ENCODE measurements at regions not wholly inside any gene's neighbourhood (a gene's known extent, or its start where the extent isn't known, plus 50 kb on each side); places are given as distances from the start of the nearest gene placed in this dataset.

- Histone ChIP-seq H2AK5ac (ENCODE audit: low read length) (no peak overlapping the region), H3K4me3 (ENCODE audit: low read length) (no peak overlapping the region), H4K5ac (ENCODE audit: low read length) (no peak overlapping the region), H4K8ac (ENCODE audit: low read depth, low read length) (no peak overlapping the region), H3K56ac (ENCODE audit: low read length) (no peak overlapping the region), H3K4me1 (ENCODE audit: control insufficient read depth, low read depth, low read length) (no peaks in the 10 kb centered on the region), H2BK15ac (replicated peaks; ENCODE audit: low read depth) (no peak overlapping the region), H3K18ac (ENCODE audit: low read length) (no peak overlapping the region), H2BK120ac (ENCODE audit: low read depth, low read length) (no peak overlapping the region), H3K79me2 (ENCODE audit: control insufficient read depth, insufficient read depth, low read length) (no peaks in the 10 kb centered on the region), H3K79me1 (ENCODE audit: low read length) (no peaks in the 10 kb centered on the region), H3K36me3 (ENCODE audit: control insufficient read depth, insufficient read depth, low read length) (no peaks in the 10 kb centered on the region), H3K27ac (ENCODE audit: low read depth, low read length) (no peak overlapping the region), H3K23ac (ENCODE audit: low read length) (no peak overlapping the region), H3K27me3 (ENCODE audit: insufficient read depth, low read length, poor library complexity) (no peaks in the 10 kb centered on the region), H2BK5ac (ENCODE audit: low read length) (no peak overlapping the region), H3K4ac (ENCODE audit: low read depth, low read length) (no peak overlapping the region), H3K4me2 (ENCODE audit: low read length) (no peak overlapping the region), H3K9ac (ENCODE audit: low read length) (no peak overlapping the region)
- DNase-seq = no peak
- WGBS (ENCODE audit: extremely low coverage, insufficient coverage, low lambda C conversion rate) = no CpG with 5 or more reads among the region's 2 CpGs
Measured at GRCh38 chr15:95946241-95946640, 384.3 kb upstream of the NR2F2 start.

GRCh38 chr15:95946926-95947325 is 383.6 kb upstream of the NR2F2 start:
- Histone ChIP-seq H3K4me3 (ENCODE audit: low read length) (no peak overlapping the region), H4K5ac (ENCODE audit: low read length) (no peak overlapping the region), H3K56ac (ENCODE audit: low read length) (no peak overlapping the region), H3K27me3 (ENCODE audit: insufficient read depth, low read length, poor library complexity) (no peaks in the 10 kb centered on the region), H3K27ac (ENCODE audit: low read depth, low read length) (no peak overlapping the region), H3K9ac (ENCODE audit: low read length) (no peak overlapping the region), H3K4ac (ENCODE audit: low read depth, low read length) (no peak overlapping the region), H3K36me3 (ENCODE audit: control insufficient read depth, insufficient read depth, low read length) (no peaks in the 10 kb centered on the region), H3K23ac (ENCODE audit: low read length) (no peak overlapping the region), H2BK120ac (ENCODE audit: low read depth, low read length) (no peak overlapping the region), H3K18ac (ENCODE audit: low read length) (no peak overlapping the region), H3K79me2 (ENCODE audit: control insufficient read depth, insufficient read depth, low read length) (no peaks in the 10 kb centered on the region), H3K4me2 (ENCODE audit: low read length) (no peak overlapping the region), H4K8ac (ENCODE audit: low read depth, low read length) (no peak overlapping the region), H3K79me1 (ENCODE audit: low read length) (no peaks in the 10 kb centered on the region), H2BK15ac (replicated peaks; ENCODE audit: low read depth) (no peak overlapping the region), H2BK5ac (ENCODE audit: low read length) (no peak overlapping the region), H3K4me1 (ENCODE audit: control insufficient read depth, low read depth, low read length) (no peaks in the 10 kb centered on the region), H2AK5ac (ENCODE audit: low read length) (no peak overlapping the region)
- DNase-seq = no peak
- no CpG with 5 or more reads among the region's 2 CpGs for WGBS (ENCODE audit: extremely low coverage, insufficient coverage, low lambda C conversion rate)

- H2AK5ac ChIP-seq (ENCODE audit: low read length) = no peak overlapping the region
- H3K4me2 ChIP-seq (ENCODE audit: low read length) = no peak overlapping the region
- H2BK5ac ChIP-seq (ENCODE audit: low read length) = no peak overlapping the region
- DNase-seq = no peak
- H2BK120ac ChIP-seq (ENCODE audit: low read depth, low read length) = no peak overlapping the region
- no peak overlapping the region for H4K8ac ChIP-seq (ENCODE audit: low read depth, low read length)
- H3K79me1 ChIP-seq (ENCODE audit: low read length) = no peaks in the 10 kb centered on the region
- no peak overlapping the region for H3K9ac ChIP-seq (ENCODE audit: low read length)
- WGBS (ENCODE audit: extremely low coverage, insufficient coverage, low lambda C conversion rate) = no CpG with 5 or more reads among the region's 8 CpGs
- no peak overlapping the region for H3K4ac ChIP-seq (ENCODE audit: low read depth, low read length)
- no peak overlapping the region for H3K18ac ChIP-seq (ENCODE audit: low read length)
- H3K27me3 ChIP-seq (ENCODE audit: insufficient read depth, low read length, poor library complexity) = no peaks in the 10 kb centered on the region
- no peak overlapping the region for H3K4me3 ChIP-seq (ENCODE audit: low read length)
- H4K5ac ChIP-seq (ENCODE audit: low read length) = no peak overlapping the region
- no peaks in the 10 kb centered on the region for H3K79me2 ChIP-seq (ENCODE audit: control insufficient read depth, insufficient read depth, low read length)
- H3K36me3 ChIP-seq (ENCODE audit: control insufficient read depth, insufficient read depth, low read length) = no peaks in the 10 kb centered on the region
- no peak overlapping the region for H3K27ac ChIP-seq (ENCODE audit: low read depth, low read length)
- no peak overlapping the region for H3K56ac ChIP-seq (ENCODE audit: low read length)
- no peaks in the 10 kb centered on the region for H3K4me1 ChIP-seq (ENCODE audit: control insufficient read depth, low read depth, low read length)
- H3K23ac ChIP-seq (ENCODE audit: low read length) = no peak overlapping the region
- no peak overlapping the region for H2BK15ac ChIP-seq (replicated peaks; ENCODE audit: low read depth)
Measured at GRCh38 chr15:95948411-95948810, 382.1 kb upstream of the NR2F2 start.

- H3K79me1 ChIP-seq (ENCODE audit: low read length) = no peaks in the 10 kb centered on the region
- DNase-seq = no peak
- H3K4me2 ChIP-seq (ENCODE audit: low read length) = no peak overlapping the region
- no peak overlapping the region for H3K18ac ChIP-seq (ENCODE audit: low read length)
- no peaks in the 10 kb centered on the region for H3K36me3 ChIP-seq (ENCODE audit: control insufficient read depth, insufficient read depth, low read length)
- no peaks in the 10 kb centered on the region for H3K79me2 ChIP-seq (ENCODE audit: control insufficient read depth, insufficient read depth, low read length)
- no peak overlapping the region for H3K9ac ChIP-seq (ENCODE audit: low read length)
- no peak overlapping the region for H3K4me3 ChIP-seq (ENCODE audit: low read length)
- no CpG with 5 or more reads among the region's 4 CpGs for WGBS (ENCODE audit: extremely low coverage, insufficient coverage, low lambda C conversion rate)
- H2BK15ac ChIP-seq (replicated peaks; ENCODE audit: low read depth) = no peak overlapping the region
- H2BK120ac ChIP-seq (ENCODE audit: low read depth, low read length) = no peak overlapping the region
- H3K56ac ChIP-seq (ENCODE audit: low read length) = no peak overlapping the region
- H2AK5ac ChIP-seq (ENCODE audit: low read length) = no peak overlapping the region
- no peak overlapping the region for H4K5ac ChIP-seq (ENCODE audit: low read length)
- H2BK5ac ChIP-seq (ENCODE audit: low read length) = no peak overlapping the region
- H3K27ac ChIP-seq (ENCODE audit: low read depth, low read length) = no peak overlapping the region
- no peak overlapping the region for H3K23ac ChIP-seq (ENCODE audit: low read length)
- no peaks in the 10 kb centered on the region for H3K27me3 ChIP-seq (ENCODE audit: insufficient read depth, low read length, poor library complexity)
- no peak overlapping the region for H3K4ac ChIP-seq (ENCODE audit: low read depth, low read length)
- no peaks in the 10 kb centered on the region for H3K4me1 ChIP-seq (ENCODE audit: control insufficient read depth, low read depth, low read length)
- H4K8ac ChIP-seq (ENCODE audit: low read depth, low read length) = no peak overlapping the region
Measured at GRCh38 chr15:95953032-95953431, 377.5 kb upstream of the NR2F2 start.

GRCh38 chr15:95957861-95958260 is 372.6 kb upstream of the NR2F2 start:
- H3K23ac ChIP-seq (ENCODE audit: low read length) = no peak overlapping the region
- H4K5ac ChIP-seq (ENCODE audit: low read length) = no peak overlapping the region
- H3K4me2 ChIP-seq (ENCODE audit: low read length) = no peak overlapping the region
- H3K4ac ChIP-seq (ENCODE audit: low read depth, low read length) = no peak overlapping the region
- H3K79me1 ChIP-seq (ENCODE audit: low read length) = no peaks in the 10 kb centered on the region
- no peak overlapping the region for H2BK5ac ChIP-seq (ENCODE audit: low read length)
- H3K27me3 ChIP-seq (ENCODE audit: insufficient read depth, low read length, poor library complexity) = no peaks in the 10 kb centered on the region
- H3K4me3 ChIP-seq (ENCODE audit: low read length) = no peak overlapping the region
- H3K9ac ChIP-seq (ENCODE audit: low read length) = no peak overlapping the region
- no peaks in the 10 kb centered on the region for H3K79me2 ChIP-seq (ENCODE audit: control insufficient read depth, insufficient read depth, low read length)
- no CpG with 5 or more reads among the region's 7 CpGs for WGBS (ENCODE audit: extremely low coverage, insufficient coverage, low lambda C conversion rate)
- H3K36me3 ChIP-seq (ENCODE audit: control insufficient read depth, insufficient read depth, low read length) = no peaks in the 10 kb centered on the region
- H2BK15ac ChIP-seq (replicated peaks; ENCODE audit: low read depth) = no peak overlapping the region
- no peak overlapping the region for H2AK5ac ChIP-seq (ENCODE audit: low read length)
- H3K56ac ChIP-seq (ENCODE audit: low read length) = no peak overlapping the region
- no peak overlapping the region for H3K18ac ChIP-seq (ENCODE audit: low read length)
- H4K8ac ChIP-seq (ENCODE audit: low read depth, low read length) = no peak overlapping the region
- no peak for DNase-seq
- no peaks in the 10 kb centered on the region for H3K4me1 ChIP-seq (ENCODE audit: control insufficient read depth, low read depth, low read length)
- no peak overlapping the region for H3K27ac ChIP-seq (ENCODE audit: low read depth, low read length)
- H2BK120ac ChIP-seq (ENCODE audit: low read depth, low read length) = no peak overlapping the region

GRCh38 chr15:95958382-95958781 is 372.1 kb upstream of the NR2F2 start:
- Histone ChIP-seq H3K4ac (ENCODE audit: low read depth, low read length) (no peak overlapping the region), H3K79me2 (ENCODE audit: control insufficient read depth, insufficient read depth, low read length) (no peaks in the 10 kb centered on the region), H3K4me3 (ENCODE audit: low read length) (no peak overlapping the region), H3K9ac (ENCODE audit: low read length) (no peak overlapping the region), H4K8ac (ENCODE audit: low read depth, low read length) (no peak overlapping the region), H3K23ac (ENCODE audit: low read length) (no peak overlapping the region), H3K4me2 (ENCODE audit: low read length) (no peak overlapping the region), H3K27me3 (ENCODE audit: insufficient read depth, low read length, poor library complexity) (no peaks in the 10 kb centered on the region), H4K5ac (ENCODE audit: low read length) (no peak overlapping the region), H2BK120ac (ENCODE audit: low read depth, low read length) (no peak overlapping the region), H2BK5ac (ENCODE audit: low read length) (no peak overlapping the region), H2BK15ac (replicated peaks; ENCODE audit: low read depth) (no peak overlapping the region), H3K18ac (ENCODE audit: low read length) (no peak overlapping the region), H3K4me1 (ENCODE audit: control insufficient read depth, low read depth, low read length) (no peaks in the 10 kb centered on the region), H3K56ac (ENCODE audit: low read length) (no peak overlapping the region), H2AK5ac (ENCODE audit: low read length) (no peak overlapping the region), H3K27ac (ENCODE audit: low read depth, low read length) (no peak overlapping the region), H3K79me1 (ENCODE audit: low read length) (no peaks in the 10 kb centered on the region), H3K36me3 (ENCODE audit: control insufficient read depth, insufficient read depth, low read length) (no peaks in the 10 kb centered on the region)
- DNase-seq = no peak
- no CpG with 5 or more reads among the region's 5 CpGs for WGBS (ENCODE audit: extremely low coverage, insufficient coverage, low lambda C conversion rate)
